ENCODE measurements at regions not wholly inside any gene's neighbourhood (a gene's known extent, or its start where the extent isn't known, plus 50 kb on each side); places are given as distances from the start of the nearest gene placed in this dataset.
"Not testable (repeated sequence)": the region's sequence is repeated elsewhere in the genome, so short reads cannot be mapped to it uniquely, and the experiment has no call there.

GRCh38 chr9:135402739-135403695 is 76.6 kb upstream of the PPP1R26 start:
- no peak for TF ChIP-seq CTCF (conservative IDR thresholded peaks at IDR 0.05; ENCODE audit: control insufficient read depth, insufficient read depth, low read depth, low read length)
- no peak for DNase-seq (ENCODE audit: low read depth)
- H3K4me3 ChIP-seq (ENCODE audit: control insufficient read depth, low read depth, low read length) = no peak overlapping the region

- TF ChIP-seq CTCF (conservative IDR thresholded peaks at IDR 0.05; ENCODE audit: control insufficient read depth, insufficient read depth, low read depth, low read length) = no peak
- no peak for DNase-seq (ENCODE audit: low read depth)
- H3K4me3 ChIP-seq (ENCODE audit: control insufficient read depth, low read depth, low read length) = no peak overlapping the region
Observed at GRCh38 chr9:135403733-135404450, 75.7 kb upstream of the PPP1R26 start.

- no peak overlapping the region for H3K4me3 ChIP-seq (ENCODE audit: control insufficient read depth, low read depth, low read length)
- DNase-seq (ENCODE audit: low read depth) = no peak
- TF ChIP-seq CTCF (conservative IDR thresholded peaks at IDR 0.05; ENCODE audit: control insufficient read depth, insufficient read depth, low read depth, low read length) = no peak
Observed at GRCh38 chr9:135404451-135405144, 75.0 kb upstream of the PPP1R26 start.

- DNase-seq (ENCODE audit: low read depth); H3K4me3 ChIP-seq (ENCODE audit: control insufficient read depth, low read depth, low read length): not testable (repeated sequence)
Observed at GRCh38 chr9:135405145-135405464, 74.5 kb upstream of the PPP1R26 start.

GRCh38 chr9:135408476-135409254 is 70.9 kb upstream of the PPP1R26 start:
- DNase-seq (ENCODE audit: low read depth) = no peak
- H3K4me3 ChIP-seq (ENCODE audit: control insufficient read depth, low read depth, low read length) = no peak overlapping the region
- no peak for TF ChIP-seq CTCF (conservative IDR thresholded peaks at IDR 0.05; ENCODE audit: control insufficient read depth, insufficient read depth, low read depth, low read length)

GRCh38 chr9:135409286-135410200 is 70.0 kb upstream of the PPP1R26 start:
- no peak overlapping the region for H3K4me3 ChIP-seq (ENCODE audit: control insufficient read depth, low read depth, low read length)
- DNase-seq (ENCODE audit: low read depth) = no peak
- TF ChIP-seq CTCF (conservative IDR thresholded peaks at IDR 0.05; ENCODE audit: control insufficient read depth, insufficient read depth, low read depth, low read length) = no peak

All from fibroblast of mammary gland (primary cell).